ENCODE measurements at regions not wholly inside any gene's neighbourhood (a gene's known extent, or its start where the extent isn't known, plus 50 kb on each side); places are given as distances from the start of the nearest gene placed in this dataset.
"Not testable (repeated sequence)": the region's sequence is repeated elsewhere in the genome, so short reads cannot be mapped to it uniquely, and the experiment has no call there.

DNA sequence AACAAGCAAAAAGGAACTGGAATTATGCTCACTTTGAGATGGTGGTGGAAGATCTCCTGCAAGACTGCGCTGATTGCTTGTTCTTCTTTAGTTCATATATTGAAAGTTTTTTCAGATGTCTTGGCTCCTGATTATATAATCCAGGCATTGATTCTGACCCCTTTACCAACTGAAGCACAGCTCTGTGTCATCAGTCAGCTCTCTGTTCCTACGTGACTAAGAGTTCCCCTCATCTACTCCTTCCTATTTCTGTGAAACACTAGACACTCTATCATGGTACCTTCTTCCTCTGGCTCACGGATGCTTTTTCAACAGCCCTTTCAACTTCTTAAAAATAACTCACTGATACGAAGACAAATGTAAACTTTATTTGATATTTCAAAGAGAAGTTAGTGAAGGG lies 788.6 kb downstream of the SOCS6 start:
- no peak for DNase-seq (ENCODE audit: low read depth)

DNA sequence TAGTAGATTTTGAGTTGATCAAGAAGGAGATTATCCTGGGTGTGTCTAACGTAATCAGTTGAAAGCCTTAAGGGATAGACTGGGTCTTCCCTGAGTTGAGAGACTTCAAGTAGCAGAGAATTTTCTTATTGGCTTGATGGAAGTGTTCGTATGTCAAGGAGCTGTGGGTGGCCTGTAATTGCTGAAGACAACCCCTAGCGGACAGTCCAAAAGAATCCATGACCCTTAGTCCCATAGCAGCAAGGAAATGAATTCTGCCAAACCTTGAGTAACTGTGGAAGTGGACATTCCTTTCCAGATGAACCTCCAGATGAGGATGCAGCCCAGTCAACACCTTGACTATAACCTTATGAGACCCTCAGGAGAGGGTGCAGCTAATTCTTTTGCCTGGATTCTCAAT lies 786.3 kb downstream of the SOCS6 start:
- DNase-seq (ENCODE audit: low read depth) = no peak

DNA sequence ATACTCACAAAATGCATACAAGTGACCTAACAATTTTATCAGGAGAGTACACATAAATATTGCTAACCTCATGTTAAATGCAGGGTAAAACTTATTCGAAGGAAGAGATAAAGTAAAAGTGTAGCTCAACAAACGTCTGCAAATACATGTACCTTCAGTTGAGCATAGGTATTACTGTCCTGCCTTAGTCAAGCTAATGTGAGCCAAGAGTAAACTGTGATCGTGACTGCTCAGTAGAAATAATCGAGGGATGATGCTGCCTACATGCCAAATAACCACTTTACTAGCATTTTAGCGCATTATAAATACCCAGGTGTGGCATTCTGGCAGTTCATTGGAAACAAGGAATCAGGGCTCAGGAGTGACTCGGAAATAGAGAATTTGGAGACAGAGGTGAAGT lies 779.5 kb downstream of the SOCS6 start:
- DNase-seq (ENCODE audit: low read depth) = no peak

DNA sequence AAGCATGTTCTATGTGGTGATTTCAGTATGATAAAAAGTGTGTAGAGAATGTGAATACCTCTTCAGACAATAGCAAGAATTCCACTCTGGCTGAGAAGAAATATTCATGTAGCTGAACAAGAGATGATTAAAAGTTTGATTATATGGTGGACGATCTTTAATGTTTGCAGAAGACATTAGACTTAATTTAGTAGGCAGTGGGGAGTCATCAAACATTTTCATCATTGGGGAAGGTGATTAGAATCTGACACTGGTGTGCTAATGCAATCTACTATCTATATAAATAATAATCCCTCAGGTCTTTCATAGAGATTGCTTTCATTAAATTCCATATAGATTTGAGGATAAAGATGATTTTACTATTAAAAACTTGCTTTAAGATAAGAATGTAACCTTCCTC lies 761.0 kb downstream of the SOCS6 start:
- DNase-seq (ENCODE audit: low read depth) = no peak

DNA sequence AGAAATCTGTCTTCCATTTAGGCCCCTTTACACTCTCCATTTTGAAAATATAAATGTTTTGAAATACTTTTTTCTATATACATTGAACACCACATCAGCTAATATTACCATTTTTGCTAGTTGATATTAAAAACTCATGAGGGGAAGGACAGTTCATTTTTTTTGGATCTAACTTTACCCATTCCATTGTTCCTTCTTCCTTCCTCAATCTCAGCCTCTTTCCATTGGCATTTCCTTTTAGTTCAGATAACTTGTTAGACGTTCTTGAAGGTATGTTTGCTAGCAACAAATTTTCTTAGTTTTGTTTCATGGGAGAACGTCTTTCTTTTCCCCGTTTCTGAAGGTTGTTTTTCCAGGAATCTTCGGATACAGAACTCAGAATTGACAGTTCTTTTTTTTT lies 759.0 kb downstream of the SOCS6 start:
- no peak for DNase-seq (ENCODE audit: low read depth)

DNA sequence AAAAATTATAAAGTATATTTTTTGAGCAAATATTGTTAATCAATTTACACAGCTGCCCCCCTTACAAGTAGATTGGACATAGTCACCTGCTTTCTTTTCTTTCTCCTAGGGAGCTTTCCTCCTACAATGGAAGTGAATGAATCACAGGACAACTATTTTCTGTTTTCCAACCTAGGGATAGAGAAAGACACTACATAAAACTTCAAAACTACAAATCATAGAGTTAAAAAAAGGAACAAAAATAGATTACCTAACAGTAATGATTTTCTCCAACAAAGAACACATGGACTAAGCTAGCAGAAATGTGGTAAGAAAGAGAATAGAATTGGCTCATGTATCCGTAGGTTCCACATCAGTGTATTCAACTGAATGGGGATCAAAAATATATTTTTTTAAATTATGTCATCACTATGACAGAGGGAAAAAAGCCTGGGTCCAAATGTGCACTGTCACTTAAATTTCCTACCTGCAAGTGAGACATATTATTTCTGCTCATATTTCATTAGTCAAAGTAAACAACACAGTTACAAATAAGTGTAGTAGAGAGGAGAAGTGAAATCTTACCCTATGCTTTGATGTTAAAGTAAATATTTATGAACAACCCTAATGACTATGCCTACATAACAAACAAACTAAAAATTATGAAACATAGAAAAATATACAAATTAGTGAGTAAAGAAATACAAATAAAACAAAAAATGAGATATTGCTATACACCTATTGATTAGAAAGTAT lies 756.7 kb downstream of the SOCS6 start:
- no peak for DNase-seq (ENCODE audit: low read depth)

DNA sequence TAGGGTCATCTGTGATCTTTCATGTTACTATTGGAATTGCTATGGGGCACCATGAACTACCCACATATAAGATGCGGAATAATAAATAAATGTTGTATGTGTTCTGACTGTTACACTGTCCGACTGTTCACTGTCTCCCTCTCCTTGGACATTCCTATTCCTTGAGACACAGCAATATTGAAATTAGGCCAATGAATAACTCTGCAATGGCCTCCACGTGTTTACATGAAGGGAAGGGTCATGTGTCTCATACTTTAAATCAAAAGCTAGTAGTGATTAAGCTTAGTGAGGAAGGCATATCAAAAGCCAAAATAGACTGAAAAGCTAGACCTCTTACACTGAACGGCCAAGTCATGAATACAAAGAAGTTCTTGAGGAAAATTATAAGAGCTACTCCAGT lies 751.3 kb downstream of the SOCS6 start:
- DNase-seq (ENCODE audit: low read depth) = no peak

DNA sequence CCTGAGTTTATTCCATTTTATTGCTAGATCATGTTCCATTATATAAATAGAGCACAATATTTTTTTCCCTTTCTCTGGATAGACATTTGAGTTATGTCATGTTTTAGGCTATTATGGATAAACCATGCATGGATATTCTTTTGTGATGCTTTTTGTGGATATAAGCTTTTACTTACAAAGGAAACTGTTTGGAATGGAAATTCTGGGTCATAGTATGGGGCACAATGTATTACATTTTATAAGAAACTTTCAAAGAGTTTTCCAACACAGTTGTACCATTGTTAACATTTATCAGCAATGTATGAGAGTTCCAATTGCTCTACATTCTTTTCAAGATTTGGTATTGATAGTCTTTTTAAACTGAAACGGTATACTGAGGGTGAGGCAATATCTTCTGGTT lies 749.4 kb downstream of the SOCS6 start:
- DNase-seq (ENCODE audit: low read depth) = no peak

DNA sequence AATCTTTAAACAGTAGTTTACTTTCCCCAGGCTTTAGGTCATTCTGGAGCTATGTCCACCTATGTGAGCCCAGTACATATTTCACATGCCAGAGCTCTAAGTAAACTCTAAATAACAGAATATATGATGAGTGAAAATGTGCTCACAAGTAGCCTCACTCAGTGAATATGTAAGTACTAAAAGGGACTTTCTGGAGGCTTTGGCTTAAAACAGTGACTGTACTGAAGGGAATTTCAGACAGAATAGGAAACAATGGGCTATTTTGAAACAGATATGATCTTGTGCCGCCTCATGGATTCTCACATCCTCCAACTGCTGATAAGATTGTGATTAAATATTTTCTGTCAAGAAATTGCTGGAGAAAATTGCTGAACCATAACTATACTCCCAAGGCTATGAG lies 747.9 kb downstream of the SOCS6 start:
- no peak for DNase-seq (ENCODE audit: low read depth)

DNA sequence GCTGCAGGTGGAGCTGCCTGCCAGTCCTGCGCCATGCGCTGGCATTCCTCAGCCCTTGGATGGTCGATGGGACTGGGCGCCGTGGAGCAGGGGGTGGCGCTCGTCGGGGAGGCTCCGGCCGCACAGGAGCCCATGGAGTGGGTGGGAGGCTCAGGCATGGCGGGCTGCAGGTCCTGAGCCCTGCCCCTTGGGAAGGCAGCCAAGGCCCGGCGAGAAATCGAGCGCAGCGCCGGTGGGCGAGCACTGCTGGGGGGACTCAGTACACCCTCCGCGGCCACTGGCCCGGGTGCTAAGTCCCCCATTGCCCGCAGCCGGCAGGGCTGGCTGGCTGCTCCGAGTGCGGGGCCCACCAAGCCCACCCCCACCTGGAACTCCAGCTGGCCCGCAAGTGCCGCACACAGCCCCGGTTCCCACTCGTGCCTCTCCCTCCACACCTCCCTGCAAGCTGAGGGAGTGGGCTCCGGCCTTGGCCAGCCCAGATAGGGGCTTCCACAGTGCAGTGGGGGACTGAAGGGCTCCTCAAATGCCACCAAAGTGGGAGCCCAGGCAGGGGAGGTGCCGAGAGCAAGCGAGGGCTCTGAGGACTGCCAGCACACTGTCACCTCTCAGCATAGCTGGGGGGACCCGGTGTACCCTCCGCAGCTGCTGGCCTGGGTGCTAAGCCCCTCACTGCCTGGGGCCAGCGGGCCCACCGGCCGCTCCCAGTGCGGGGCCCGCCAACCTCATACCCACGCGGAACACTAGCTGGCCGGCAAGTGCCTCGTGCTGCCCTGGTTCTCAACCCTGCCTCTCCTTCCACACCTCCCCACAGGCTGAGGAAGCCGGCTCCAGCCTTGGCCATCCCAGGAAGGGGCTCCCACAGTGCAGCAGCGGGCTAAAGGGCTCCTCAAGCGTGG lies 742.7 kb downstream of the SOCS6 start:
- DNase-seq (ENCODE audit: low read depth) = not testable (repeated sequence)

DNA sequence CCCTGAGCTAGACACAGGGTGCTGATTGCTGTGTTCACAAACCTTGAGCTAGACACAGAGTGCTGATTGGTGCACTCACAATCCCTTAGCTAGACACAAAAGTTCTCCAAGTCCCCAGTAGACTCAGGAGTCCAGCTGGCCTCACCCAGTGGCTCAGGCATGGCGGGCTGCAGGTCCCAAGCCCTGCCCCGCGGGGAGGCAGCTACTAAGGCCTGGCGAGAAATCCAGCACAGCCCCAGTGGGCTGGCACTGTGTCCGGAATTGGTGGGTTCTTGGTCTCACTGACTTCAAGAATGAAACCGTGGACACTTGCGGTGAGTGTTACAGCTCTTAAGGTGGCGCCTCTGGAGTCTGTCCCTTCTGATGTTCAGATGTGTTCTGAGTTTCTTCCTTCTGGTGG lies 741.2 kb downstream of the SOCS6 start:
- DNase-seq (ENCODE audit: low read depth) = not testable (repeated sequence)

DNA sequence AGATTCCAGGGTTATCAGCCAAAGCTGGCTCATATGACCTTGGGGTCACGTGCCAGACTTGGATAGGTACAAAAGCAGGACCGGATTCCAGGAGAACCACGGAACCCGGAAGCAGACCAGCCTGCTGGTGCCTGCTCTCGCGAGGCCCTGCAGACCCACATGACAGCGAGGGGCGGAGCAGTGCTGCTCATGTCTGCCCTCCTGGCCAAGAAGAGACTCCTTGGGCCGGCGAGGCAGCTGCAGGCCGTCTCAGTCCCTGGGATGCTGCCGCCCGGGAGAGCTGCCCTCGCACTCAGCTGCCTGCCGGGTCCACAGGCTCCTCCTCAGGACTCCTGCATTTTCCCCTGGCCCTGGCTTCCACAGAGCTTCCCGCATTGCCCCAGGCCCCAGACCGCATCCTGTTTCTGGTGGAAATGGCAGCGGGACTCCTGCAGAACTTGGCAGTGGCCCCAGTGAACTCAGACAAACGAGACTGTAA lies 739.5 kb downstream of the SOCS6 start:
- DNase-seq (ENCODE audit: low read depth) = no peak

DNA sequence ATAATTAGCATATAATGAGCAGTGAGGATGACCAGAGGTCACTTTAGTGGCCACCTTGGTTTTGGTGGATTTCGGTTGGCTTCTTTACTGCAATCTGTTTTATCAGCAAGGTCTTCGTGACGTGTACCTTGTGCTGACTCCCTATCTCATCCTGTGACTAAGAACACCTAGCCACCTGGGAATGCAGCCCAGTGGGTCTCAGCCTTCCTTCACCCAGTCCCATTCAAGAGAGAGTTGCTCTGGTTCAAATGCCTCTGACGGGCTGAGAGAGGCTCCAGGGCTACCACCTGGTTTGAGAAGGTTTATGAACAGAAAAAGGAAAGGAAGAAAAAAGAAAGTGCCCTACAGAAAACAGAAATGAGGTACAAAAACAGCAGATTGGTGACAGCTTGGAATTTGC lies 738.7 kb downstream of the SOCS6 start:
- no peak for DNase-seq (ENCODE audit: low read depth)

DNA sequence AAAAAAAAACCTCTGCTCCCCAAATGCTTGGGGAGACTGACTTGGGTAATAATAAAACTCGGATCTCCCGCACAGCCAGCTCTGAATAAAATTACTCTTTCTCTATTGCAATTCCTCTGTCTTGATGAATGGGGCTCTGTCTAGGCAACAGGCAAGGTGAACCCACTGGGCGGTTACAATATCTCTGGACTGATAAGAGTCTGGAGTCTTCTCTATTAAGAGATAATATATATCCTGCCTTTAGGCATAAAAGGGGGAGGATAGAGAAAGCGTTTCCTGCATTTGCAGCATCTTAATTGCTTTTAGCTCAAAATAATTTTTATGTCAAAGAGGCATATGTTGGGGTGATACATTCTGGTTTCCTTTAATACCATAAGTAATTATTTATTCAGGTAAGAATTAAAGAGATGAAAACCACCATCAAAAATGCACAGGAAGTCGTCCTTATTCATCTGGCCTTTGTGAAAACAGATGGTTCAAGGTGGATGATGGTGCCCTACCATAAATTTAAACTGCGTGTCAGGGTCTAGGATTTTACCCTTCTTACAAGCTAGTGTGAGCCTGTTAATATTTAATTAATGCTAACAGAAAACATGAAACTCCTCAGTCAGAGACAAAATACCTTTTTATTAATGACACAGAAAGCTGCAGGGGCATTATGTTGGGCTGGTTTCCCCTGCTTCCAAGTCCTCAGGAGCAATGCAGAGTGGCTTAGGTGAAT lies 736.8 kb downstream of the SOCS6 start:
- no peak for DNase-seq (ENCODE audit: low read depth)

DNA sequence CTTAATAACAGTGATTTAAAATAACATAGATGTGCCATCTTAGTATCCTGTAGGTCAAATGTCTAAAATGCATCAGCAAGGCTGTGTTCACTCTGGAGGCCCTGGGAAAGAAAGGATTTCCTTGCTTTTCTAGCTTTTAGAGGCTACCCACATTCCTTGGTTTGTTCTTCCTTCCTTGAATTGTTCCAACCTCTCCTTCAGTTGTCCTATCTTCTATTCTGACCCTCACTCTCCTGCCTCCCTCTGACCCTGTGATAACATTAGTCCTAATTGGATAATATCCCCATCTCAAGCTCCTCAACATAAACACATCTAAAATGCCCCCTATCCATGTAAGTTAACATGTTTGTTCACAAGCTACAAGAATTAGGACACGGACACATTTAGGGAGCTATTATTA lies 733.5 kb downstream of the SOCS6 start:
- DNase-seq (ENCODE audit: low read depth) = no peak

DNA sequence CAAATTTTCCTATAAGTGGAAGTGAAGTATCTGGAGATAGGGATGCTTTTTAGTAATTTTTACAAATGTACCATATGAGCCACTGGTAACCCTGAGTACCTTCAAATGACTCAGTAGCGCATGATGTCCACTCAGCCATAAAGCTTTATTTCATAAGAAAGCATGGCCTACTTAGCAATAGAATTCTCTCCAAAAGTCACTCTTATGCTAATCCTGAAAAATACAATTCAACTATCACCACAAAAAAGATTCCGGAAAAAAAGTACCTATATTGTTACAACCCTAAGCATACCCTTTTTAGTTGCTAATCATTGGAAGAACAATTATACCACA lies 732.2 kb downstream of the SOCS6 start:
- DNase-seq (ENCODE audit: low read depth) = no peak

DNA sequence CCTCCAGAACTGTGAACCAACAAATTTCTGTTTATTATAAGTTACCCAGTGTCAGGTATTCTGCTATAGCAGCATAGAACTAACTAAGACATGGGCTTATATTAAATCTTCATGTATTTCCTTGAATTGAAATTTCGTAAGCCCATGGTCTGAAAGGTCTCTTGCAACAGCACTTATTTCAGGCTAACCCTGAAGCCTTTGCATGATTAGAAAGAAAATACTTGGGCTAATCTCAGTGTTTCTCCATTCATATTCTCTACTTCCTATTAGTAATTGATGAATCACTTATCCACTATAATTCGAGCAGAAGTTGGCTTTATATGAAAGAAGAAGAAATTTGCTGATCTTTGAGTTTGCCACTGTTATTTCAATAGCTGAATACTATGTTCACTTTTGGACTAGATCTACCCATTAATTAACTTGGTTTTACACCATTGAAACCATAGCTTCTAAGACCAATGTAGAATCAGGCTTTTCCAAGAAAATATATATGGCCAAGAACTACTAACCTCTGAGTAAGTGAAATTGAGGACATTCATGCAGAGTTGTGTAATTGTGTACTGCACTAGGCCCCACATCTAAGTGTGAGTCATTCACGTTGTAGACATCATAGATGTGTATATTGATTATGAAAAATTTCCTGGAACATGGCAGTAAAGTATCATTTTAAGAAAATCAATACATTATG lies 731.6 kb downstream of the SOCS6 start:
- DNase-seq (ENCODE audit: low read depth) = no peak

DNA sequence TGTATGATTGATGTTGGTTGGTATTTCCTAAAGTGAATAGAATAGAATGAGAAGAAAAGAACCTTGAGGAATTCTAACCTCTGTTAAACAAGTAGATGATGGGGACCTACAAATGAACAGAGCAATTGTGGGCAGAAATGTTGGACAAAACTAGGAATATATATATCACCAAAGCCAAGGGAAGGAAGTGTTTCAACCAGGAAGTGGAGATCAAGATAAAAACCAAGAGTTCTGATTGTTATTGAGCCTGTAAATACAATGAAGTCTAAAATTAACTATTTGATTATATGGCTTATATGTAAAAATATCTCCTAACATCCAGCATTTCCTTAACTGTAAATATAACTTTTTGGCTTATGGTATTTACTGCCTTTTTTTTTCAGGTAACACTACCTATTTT lies 730.0 kb downstream of the SOCS6 start:
- no peak for DNase-seq (ENCODE audit: low read depth)

DNA sequence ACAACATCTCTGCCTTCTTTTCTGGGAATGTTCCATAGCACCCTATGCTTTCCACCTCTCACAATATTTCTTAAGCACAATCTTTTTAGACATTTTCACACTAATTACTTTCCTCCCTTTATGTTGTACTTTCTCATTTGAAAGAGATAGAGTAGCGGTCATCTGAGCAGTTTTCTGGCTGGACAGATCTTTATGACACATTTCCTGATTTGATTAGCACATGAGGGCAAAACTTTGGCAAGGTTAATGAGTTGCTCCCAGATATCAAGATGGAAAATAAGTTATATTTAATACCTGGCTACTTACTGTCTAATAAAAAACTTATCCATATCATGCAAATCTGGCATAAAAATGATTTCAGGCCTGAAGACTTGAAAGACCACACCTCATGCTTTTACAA lies 723.9 kb downstream of the SOCS6 start:
- no peak for DNase-seq (ENCODE audit: low read depth)

DNA sequence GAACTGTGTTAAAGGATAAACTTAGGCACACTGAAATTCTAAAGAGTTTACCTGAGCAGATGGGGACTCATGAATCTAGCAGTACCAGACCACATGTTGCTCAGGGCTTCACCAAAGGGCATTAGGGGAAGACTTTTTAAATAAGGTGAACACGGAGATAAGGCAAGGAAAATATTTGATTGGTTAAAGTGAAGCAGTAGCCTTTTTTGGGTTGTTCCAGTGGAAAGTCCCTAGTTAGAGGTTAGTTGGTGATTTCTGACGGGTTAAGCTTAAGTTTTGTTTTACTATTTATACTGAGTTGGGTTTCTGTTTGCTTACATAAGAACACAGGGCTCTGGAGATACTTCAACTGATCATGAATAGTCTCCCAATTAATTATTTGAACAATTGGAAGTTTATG lies 722.5 kb downstream of the SOCS6 start:
- no peak for DNase-seq (ENCODE audit: low read depth)

DNA sequence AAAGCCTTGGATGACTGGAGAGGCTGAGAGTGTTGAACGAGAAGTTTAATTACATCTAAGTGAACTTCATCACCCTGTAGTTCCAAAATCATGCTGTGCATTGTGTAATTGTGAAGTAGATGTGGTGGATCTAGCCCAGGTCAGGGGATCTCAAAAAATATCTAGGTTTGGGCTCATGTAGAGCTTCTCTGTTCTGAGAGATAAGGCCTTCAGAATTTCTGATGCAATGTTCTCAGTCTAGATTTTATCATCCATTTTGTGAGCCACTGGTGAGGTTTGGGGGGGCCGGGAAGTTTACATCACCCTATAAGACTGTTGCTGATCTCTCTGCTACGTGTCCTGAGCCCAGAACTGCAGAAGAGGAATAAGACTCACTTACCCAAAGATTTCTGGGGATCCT lies 719.4 kb downstream of the SOCS6 start:
- no peak for DNase-seq (ENCODE audit: low read depth)

DNA sequence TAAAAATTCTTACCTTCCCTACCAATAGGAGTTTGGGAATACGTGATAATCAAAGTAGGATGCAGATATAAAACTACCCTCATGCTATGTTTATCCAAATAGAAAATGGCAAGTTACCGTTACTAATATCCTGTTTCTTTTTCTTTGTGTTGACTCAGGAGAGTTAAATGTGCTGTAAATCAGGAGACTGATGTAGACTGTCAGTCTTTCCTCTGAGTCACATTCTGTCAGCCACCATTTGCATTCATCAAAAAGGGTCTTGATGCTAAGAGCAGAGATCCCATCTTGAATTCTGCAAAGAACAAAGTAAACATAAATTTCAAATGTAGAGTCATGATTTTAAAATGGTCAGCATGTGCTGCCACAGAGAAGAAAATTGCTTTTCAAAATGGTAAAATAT lies 712.8 kb downstream of the SOCS6 start:
- DNase-seq (ENCODE audit: low read depth) = no peak

Measured in HS-27A (cell line).